SK-N-DZ (cell line): ENCODE measurements at regions not wholly inside any gene's neighbourhood (a gene's known extent, or its start where the extent isn't known, plus 50 kb on each side); places are given as distances from the start of the nearest gene placed in this dataset.

Experiments
- DNase-seq: peaks from one replicate; pipeline ENCODE4 v3.0.0-alpha.2; 2015; ENCODE audit warnings: low spot score

DNA sequence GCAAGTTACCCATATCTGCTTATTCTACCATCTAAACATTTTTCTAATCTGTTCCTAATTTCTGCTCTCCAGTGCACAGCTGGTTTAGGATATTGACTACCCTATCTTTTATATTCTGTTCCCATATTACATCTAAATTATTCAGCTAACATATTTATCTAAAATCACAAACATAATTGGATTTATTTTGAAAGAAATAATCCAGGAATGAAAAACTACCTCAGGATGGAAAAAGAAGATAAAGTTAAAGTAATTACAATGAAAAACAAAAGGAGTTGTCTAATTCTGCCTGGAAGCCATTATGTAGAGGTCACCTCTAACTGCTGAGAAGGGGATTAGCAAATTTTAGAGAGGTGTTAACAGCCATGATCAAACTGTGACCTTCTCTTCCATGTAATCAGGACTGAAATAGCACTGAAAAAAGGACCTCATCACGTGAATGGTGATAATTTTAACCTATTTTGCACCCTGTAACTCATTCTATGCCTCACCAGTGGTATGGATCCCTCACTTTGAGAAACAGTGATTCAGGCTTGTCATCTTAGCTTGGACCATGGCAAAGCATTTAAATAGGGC lies 653.3 kb downstream of the CDH11 start:
- no peak for DNase-seq

DNA sequence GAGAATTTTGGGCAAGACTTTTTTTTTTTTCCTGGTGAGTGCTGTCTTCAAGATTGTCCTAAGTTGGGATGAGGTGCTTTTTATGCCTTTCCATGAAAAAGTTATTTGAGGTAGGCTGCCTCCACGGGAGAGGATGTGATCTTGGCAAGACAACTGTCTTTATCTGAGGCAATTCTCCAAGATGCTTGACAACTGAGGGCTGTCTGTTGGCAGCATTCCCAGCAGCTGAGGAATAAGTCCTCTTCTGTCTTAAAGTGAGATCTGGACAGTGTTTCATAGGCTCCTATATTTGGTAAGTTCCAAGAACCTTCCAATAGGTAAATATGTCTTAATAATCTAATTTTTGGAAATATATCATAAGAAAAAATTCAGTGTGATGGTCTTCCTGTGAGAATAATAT lies 662.0 kb downstream of the CDH11 start:
- DNase-seq: no peak

DNA sequence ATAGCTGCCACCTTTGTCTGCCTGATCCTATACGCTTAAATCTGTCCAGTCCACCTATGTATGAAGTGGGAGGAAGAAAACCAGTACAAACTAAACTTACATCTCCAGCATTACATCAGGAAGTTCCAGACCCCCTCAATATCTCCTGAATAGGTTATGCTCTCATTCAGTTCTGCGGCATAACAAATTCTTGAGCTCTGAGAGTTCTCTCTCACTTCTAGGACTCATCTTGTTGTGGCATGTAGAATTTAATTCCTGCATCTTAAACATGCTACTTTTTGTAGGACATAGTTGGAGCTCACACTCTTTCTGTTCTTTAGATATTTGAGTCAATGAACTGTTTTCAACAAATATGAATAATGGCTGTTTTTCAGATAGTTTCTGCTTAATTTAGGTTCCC lies 662.5 kb downstream of the CDH11 start:
- DNase-seq: no peak

DNA sequence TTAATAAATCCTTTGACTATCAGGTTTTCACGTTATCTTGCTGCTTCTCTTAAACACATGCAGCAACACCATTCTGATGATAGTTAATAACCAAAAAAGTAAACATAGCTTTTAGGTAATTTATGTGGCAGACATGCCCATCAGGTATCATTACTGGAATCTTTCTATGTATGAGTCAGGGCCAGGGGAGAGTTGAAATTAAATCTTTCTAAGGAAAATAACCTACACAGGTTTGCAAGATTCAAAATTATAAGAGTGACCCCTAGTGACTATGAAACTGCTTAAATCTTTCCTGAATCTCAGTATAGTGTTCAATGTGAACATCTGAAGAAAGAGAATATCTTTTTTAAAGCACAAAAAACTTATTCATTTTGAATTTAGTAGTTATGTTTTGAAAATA lies 666.6 kb downstream of the CDH11 start:
- no peak for DNase-seq

DNA sequence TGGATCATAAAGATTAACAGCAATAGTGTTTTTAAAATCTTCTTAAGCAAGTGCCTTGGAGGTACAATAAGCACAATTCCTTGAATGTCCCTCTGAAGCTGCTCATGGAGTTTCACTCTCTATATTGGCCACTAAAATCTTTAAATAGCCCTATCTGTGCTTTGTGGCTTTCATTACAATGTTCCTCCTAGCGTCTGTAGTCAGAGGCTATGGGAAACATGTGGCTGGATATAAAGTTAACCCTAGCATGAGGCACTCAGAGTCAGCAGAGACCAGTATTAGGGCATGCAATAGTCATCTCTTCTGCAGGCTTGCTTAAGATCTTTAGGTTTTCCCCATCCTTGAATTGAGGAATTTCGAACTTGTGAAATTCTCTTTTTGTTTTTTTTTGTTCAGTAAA lies 668.2 kb downstream of the CDH11 start:
- no peak for DNase-seq

DNA sequence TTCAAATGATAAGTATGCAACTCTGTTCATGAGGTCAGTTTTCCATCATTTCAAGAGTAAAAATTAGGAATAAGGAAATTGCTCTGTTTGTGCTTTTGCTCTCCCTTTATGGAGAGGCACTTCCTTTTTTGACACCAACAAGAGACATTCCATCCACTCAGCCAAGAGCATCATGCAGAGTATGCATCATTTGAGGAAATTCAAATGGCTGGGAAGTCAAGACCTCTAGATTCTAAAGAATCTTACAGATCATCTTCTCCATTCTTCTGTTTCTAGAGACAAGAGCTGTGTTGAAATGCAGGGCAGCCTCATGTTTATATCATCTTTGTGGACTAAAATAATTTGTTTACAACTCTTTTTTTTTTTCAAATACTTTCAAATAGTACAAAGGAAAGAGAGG lies 669.4 kb downstream of the CDH11 start:
- no peak for DNase-seq

DNA sequence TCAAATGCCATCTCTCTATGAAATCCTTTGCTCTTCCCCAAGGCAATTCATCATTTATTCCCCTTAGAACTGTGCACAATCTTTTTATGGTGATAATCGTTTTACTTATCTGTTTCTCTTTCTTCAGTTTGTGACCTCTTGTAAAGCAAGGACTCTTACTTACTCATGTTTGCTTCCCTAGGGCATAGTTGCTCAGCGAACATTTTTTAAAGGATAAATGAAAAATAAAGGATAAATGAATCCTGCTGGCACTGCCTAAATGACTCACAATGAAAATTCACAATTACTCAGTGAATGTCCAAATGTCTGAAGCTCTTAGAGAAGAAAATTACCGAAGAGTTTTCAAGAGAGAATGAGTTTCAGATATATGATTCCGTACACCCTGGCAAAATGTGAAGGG lies 671.7 kb downstream of the CDH11 start:
- no peak for DNase-seq

DNA sequence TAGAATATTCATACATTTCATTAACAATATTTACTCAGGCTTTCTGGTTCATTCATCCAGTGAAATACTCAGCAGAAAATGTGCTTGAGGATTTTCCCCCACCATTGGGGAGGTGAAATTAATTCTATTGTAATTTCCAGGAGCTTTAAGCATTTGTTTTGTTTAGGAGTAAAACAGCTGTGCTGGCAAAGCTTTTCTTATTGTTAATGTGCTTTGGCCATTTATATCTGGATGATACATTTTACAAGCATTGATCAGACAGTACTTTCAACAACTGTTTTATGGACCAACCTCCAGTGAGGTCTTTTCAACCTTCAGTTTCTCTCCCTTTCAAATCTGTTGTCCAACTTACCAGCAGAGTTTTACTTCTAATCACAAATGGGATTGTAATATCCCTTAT lies 672.4 kb downstream of the CDH11 start:
- DNase-seq: no peak

DNA sequence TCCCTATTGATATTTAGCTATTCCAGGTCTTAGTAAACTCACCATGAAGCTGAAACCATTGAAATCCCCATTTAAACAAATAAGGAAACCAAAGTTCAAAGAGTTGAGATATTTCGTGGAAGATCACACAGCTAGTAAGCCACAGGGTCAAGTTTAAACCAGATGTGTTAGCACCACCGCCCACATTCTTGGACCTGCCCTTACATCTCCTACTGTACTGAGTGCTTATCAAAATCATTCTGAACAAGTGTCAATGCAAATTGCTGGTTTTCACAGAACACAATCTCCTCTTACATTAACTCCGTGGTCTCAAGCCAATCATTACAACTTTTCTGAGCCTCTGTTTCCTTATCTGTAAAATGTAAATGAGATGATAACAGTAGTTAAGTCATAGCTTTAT lies 676.2 kb downstream of the CDH11 start:
- DNase-seq: no peak

DNA sequence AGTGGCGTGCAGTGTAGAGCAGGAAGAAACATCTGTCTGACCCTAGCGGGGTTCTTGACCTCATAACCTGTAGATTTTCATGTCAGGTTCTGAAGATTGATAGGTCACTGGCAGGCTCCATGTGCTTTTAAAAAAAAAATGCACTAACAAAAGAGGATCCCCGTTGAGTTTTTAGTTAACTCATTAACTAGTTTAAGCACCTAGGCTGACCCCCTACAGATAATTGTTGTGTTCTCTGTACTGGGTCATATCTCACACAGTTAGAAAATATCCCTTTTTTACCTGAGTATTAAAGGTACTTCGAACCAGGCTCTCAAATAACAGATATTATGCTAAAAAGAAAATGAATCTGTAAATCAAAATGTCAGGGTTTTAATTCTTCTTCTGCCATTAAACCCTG lies 676.6 kb downstream of the CDH11 start:
- no peak for DNase-seq

DNA sequence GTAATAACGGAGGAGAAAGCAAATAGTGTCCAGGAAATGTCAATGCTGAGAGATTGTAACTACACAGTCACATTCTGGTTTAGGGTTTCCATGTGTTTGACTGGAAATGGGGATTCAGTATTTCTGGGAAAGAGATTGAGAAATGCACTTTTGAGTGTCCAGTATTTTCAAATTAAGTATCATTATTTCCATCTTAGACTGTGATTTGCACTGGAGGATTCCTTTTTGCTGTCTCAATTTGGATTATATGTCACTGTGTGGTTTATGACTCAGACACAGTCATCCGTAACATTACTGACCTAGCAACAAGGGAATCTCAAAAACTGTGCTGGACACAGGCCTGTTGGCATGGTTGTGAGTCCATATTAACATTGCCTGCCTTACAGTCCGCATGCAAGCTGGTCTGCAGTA lies 681.4 kb downstream of the CDH11 start:
- peak; percentile 25 for DNase-seq

DNA sequence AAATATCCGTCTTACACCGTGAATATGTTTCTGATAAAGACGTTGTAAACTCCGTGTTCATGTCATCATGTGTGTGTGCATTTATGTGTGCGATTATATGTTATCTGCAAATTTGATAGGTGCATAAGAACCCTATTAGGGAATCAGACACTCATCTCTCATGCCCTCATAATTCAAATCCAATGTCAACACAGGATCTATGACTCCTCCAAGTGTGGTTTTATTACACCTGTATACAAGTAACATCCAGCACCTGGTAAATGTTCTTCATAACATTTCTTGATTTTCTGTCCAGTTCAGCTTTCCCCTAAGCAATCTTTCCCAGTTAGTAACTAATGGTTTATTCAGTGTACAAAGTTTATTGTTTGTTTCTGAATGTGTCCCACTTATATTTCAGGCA lies 681.9 kb downstream of the CDH11 start:
- DNase-seq: no peak

DNA sequence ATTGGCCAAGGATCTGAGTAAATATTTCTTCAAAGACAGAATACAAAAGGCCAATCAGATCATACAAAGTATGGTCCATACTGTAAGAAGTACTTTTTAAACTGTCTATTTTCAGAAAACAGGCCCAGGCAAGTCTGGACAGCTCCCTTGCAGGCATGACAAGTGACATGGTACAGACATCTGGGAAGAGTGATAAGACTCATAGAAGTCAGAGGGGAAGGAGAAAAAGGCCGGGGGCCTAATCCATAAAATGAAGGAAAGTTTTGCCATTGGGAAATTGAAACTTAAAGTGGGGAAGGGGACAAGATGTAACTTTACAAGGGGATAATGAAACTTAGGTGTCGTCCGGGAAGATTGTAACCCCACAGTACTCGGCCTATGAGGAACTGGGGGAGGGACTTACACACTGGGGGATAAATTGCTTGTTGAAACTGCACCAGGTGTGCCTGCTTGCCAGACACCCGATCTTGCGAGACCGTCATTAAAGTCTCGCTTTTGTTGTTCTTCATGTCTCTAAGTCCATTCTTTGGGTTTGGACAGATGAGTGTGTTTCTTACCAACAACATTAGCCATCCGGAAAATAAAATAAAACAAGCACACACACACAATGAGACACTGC lies 684.0 kb downstream of the CDH11 start:
- DNase-seq: peak; percentile 94

DNA sequence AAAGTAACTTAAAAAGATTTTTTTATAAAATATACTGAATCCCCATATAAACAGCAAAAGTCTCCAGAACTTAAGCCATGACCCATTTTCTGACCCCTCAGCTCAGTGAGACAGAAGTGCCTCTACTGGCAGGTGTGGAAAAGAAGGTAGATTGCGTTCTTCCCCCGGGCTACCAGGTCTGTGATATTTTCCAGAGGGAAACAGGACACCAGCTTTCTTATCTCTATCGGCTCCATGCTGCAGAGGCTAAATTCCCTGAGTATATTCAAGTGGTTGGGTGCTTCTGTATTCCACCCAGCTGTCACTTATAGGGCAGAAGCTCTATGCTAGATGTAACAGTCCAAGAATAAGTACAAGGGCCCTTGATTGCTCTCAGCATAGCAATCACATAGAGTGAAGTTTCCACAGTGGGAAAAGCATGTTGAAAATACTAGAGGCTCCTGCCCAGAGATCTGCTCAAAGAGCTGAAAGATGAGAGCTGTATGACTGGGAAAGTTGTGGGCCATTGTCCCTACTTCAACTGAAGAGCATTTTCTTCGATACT lies 687.3 kb downstream of the CDH11 start:
- DNase-seq: peak; percentile 93

DNA sequence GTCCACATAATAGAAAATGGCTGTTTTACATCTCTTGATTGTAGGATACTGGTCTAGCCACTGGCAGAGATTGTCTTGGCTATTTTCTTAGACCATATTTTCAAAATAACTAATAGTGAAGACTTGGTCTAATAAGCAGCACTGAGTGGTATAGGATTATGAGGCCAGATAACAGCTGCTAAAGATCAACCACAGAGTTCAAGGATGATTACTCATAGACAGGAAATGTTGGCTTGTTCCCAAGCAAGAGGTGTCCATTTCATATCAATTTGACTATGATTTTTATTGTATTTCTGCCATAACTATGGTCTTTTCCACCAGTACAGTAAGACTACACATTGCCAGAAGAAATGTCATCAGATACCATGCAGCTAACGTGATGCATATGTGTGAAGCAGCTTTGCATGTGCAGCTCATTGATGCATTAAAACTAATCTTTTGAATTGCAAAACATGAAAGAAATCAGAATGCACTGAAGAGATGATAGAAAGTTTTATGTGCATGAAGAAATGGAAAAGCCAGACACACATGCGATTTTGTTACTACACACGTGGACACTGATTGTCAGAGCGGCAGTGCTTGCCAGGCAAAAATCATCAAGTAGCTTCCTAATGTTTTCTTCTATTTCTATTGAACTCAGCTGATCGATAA lies 693.3 kb downstream of the CDH11 start:
- no peak for DNase-seq

DNA sequence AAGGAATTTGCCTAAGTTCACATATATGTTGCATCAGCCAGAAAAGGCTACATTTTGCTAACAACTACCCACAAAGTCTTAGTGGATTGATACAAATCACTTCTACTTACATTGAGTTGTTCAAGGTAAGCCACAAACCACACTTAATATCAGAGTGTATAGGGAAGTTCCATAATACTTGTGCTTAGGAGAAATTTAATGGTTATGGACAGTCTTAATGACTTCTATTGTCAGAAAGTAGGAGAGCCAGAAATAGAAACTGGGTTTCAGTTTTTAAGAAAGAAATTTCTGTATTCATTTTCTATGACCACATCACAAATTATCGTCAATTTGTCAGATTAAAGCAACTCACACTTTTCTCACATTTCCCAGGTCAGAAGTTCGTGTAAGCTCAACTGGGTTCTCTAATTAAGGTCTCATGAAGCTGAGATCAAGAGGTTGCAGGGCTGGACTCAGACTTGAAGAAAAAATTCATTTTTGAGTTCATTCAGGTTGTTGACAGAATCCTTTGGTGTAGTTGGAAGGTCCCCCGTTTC lies 695.7 kb downstream of the CDH11 start:
- DNase-seq: no peak

DNA sequence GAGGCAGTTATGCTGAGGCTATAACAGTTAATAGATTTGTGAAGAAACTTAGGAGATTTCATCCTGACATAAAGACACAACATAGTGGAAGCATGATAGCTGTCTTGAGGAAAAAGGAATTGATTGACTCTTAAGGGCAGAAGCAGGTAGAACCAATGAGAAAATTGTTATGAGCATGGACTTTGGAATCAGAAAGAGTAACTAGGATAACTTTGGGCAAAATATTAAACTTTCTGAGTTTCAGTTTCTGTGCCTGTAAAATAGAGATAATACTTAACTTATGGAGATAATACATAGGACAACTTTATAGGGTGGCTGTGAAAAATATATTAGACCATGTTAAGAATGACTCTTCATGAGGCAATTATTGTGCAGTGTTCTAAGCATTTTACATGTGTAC lies 696.5 kb downstream of the CDH11 start:
- DNase-seq: no peak

DNA sequence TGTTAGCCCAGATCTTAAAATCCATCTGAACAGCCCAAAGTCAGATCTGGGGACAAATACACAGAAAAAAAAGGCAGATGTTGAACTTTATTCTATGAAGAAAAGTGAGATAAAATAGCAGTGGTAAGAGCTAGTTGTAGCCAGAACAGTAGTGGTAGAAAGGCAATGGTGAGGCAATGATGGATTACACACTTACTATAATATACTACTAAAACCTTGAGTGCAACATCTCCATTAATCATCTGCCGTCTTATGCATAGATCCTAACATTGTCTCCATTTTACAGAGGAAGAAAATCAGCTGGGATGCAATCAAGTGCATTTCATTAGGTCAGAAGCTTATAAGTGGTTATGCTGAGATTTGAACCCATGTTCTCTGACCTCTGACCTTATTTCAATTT lies 699.6 kb downstream of the CDH11 start:
- no peak for DNase-seq

DNA sequence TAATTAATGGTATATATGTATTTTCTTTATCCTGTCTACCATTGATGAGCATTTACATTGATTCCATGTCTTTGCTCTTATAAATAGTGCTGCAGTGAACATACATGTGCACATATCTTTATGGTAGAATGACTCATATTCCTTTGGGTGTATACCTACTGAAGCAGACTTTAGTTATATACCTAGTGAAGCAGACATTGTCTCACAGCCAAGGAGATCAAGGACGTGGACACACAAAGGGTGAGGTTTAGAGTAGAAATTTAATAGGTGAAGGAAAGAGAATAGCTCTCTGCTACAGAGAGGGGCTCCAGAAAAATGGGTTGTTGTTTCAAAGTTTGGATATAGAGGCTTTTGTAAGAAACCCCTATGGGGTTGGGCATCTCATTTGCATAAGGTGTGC lies 700.3 kb downstream of the CDH11 start:
- DNase-seq: no peak

DNA sequence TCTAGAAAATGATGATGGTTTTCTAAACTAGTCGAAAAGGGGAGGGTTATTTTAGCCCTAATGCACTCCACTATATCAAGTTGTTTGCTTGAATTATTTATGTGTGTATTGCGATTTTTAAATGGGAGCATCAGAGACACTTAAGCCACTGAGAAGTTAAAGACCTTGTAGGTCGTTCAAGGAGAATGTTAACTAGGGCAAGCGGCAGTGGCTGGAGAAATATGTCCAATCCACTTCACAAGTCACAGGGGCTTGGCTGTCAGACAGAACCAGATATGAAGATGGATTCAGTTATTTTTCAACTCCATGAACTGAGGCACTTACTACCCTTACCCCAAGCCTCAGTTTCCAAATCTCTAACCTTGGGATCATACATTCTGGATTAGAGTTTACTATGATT lies 702.0 kb downstream of the CDH11 start:
- no peak for DNase-seq

DNA sequence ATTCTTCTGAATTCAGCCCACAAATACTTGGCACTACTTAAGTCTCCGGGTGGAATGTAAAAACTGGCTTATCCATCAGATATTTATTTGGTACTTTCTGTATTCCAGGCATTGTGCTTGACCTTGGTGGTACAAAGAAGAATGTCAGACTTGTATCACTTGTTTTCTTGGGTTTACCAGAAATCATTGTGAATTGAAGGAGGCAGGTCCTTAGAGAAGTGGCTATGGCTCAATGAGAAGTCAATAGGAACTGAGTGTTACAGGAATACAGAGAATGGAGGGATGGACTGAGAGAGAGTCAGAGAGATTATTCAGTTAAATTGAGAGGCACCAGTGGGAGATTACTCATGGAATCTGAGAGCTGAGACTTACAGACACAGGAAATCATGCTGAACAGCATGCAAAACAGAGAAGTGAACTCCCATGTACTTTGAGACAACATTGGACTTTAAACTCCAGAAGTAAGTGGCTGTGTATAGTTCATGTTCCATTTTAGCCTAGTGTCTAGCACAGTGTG lies 704.1 kb downstream of the CDH11 start:
- no peak for DNase-seq

DNA sequence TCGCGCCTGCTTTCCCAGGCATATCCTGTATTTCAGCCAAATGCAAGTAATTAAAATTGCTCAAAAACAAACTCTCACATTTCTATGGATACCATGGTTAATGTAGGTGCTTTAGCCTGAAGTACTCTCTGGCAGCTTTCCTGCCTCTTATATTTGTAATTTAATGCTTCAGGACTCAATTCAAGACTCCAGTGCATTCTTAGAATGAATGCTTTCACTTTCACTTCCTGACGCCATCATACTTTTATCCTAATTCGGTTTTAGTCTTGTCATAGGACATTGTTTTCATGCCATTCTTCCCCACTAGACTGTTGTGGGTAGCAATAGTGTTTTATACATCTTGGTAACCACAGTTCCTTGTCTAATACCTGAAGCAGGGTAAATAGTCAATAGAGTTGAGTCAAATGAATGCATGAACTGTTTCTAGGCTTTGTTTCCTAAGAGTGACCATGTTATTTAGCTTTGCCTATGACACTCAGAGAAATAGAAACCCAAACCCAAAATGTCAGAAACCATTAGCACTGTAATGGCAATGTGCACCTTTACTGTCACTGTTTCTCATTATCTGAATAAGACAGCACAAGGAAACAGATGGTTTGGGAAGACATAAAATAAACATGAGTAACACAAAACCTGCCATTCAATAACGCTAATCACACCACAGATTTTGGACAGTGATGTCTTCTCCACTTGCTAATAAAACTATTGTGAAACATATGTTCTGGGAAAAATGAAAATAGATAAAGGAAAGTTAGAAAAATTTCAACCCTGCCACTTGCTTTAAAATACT lies 705.5 kb downstream of the CDH11 start:
- DNase-seq: no peak
